Transverse colon (tissue), 4 donors: ENCODE measurements at regions not wholly inside any gene's neighbourhood (a gene's known extent, or its start where the extent isn't known, plus 50 kb on each side); places are given as distances from the start of the nearest gene placed in this dataset.

Experiments used
- DNase-seq: peaks from one replicate; pipeline ENCODE4 v3.0.0-alpha.2; 2019
- H3K27ac ChIP-seq, 4 donors: fragments of 200-600 bp; sonication (generic); 2 replicates each; pipeline ENCODE4 v1.5.1; 2016 to 2018; ENCODE audit warnings: inconsistent platforms in 4 of 4
- H3K27me3 ChIP-seq: fragments of 200-600 bp; sonication (generic); 2 replicates; pipeline ENCODE4 v1.5.1; 2017; ENCODE audit warnings: inconsistent platforms
- H3K36me3 ChIP-seq, 4 donors: fragments of 200-600 bp; sonication (generic); 2 replicates each; pipeline ENCODE4 v1.5.1; 2017 to 2019; ENCODE audit warnings: inconsistent platforms in 4 of 4
- H3K4me1 ChIP-seq, 4 donors: fragments of 200-600 bp; sonication (generic); 2 replicates each; pipeline ENCODE4 v1.5.1; 2017 to 2020; ENCODE audit warnings: inconsistent platforms in 4 of 4
- H3K4me3 ChIP-seq, 4 donors: fragments of 200-600 bp; sonication (generic); 1 replicate in 1 of 4; 2 replicates in 3 of 4; pipeline versions ENCODE4 v1.5.1 to v1.6.1; 2017 to 2019; ENCODE audit warnings: inconsistent platforms in 4 of 4
- H3K9me3 ChIP-seq, 2 donors: fragments of 200-600 bp; sonication (generic); 2 replicates each; pipeline ENCODE4 v1.5.1; 2017 to 2019; ENCODE audit warnings: inconsistent platforms in 2 of 2
- CTCF ChIP-seq, 5 experiments: fragments of 200-600 bp in 3 of 5; fragments of 450-650 bp in 2 of 5; sonication (generic) in 3 of 5; IDR thresholded peaks; 1 replicate in 2 of 5; 2 replicates in 3 of 5; pipeline ENCODE4 v1.5.1; 2016 to 2017; ENCODE audit warnings: antibody characterized with exemption in 5 of 5, inconsistent platforms in 3 of 5, mild to moderate bottlenecking in 2 of 5, moderate library complexity in 1 of 5
- EP300 ChIP-seq: sonication (generic); formaldehyde crosslinking; IDR thresholded peaks from one replicate; pipeline ENCODE4 v1.6.1; 2017; ENCODE audit warnings: antibody characterized with exemption, low read depth
- POLR2A ChIP-seq: fragments of 450-650 bp; IDR thresholded peaks from one replicate; pipeline ENCODE4 v1.6.1; 2016; ENCODE audit warnings: antibody characterized with exemption, mild to moderate bottlenecking, moderate library complexity
- POLR2AphosphoS5 ChIP-seq, 3 donors: sonication (generic); formaldehyde crosslinking; IDR thresholded peaks; one replicate each; pipeline ENCODE4 v1.6.1; 2016; ENCODE audit warnings: antibody characterized with exemption in 3 of 3
- WGBS, 2 donors: methylation state at CpG; one replicate each; pipeline ENCODE4 v1.1.5; 2018; ENCODE audit warnings: low coverage in 1 of 2; 5-methylcytosine and 5-hydroxymethylcytosine counted together
- in situ Hi-C, 4 donors: fragments of 200-750 bp; cut with MboI; loops; one replicate each; pipeline versions ENCODE4 v1.15.0 to v1.15.1; 2017; ENCODE audit warnings: low sequenced_read_pairs in 3 of 4, low pct_ligation_motif_present in 1 of 4, low pct_unique_long_range_greater_than_20kb in 1 of 4
- intact Hi-C: fragments of 100-400 bp; cut with DNase I; formaldehyde crosslinking; loops from one replicate; pipeline ENCODE4 v1.15.1; 2023; ENCODE audit warnings: low total_unique reads

- no peaks in the 10 kb centered on the region for H3K9me3 ChIP-seq
- 45 to 71% methylated on average over 4 of the region's 4 CpGs for WGBS, 2 donors
- H3K4me1 ChIP-seq, result no peaks in the 10 kb centered on the region
- intact Hi-C loops (no loop called here), in situ Hi-C loops (no loop called here)
- TF ChIP-seq POLR2A (no peak), CTCF (IDR thresholded peaks at IDR 0.05) (no peak), EP300 (no peak), POLR2AphosphoS5 (IDR thresholded peaks at IDR 0.05) (no peak)
- no peaks in the 10 kb centered on the region for H3K36me3 ChIP-seq
- H3K27me3 ChIP-seq, result no peaks in the 10 kb centered on the region
- H3K27ac ChIP-seq, result no peak overlapping the region
- no peak overlapping the region for H3K4me3 ChIP-seq
- DNase-seq, result no peak
Observed at GRCh38 chr4:179128299-179128698, 1686.1 kb upstream of the AGA start.

GRCh38 chr4:179130122-179130714 lies 1688.0 kb upstream of the AGA start:
- intact Hi-C loops (no loop called here), in situ Hi-C loops (no loop called here)
- 50 to 63% methylated on average over 2 of the region's 2 CpGs for WGBS, 2 donors
- no peaks in the 10 kb centered on the region for H3K9me3 ChIP-seq
- H3K4me3 ChIP-seq, result no peak overlapping the region
- TF ChIP-seq POLR2AphosphoS5 (IDR thresholded peaks at IDR 0.05) (no peak), CTCF (IDR thresholded peaks at IDR 0.05) (no peak), POLR2A (no peak), EP300 (no peak)
- no peaks in the 10 kb centered on the region for H3K4me1 ChIP-seq
- no peak for DNase-seq
- H3K27me3 ChIP-seq, result no peaks in the 10 kb centered on the region
- H3K27ac ChIP-seq, result no peak overlapping the region
- no peaks in the 10 kb centered on the region for H3K36me3 ChIP-seq

- H3K4me1 ChIP-seq, result no peaks in the 10 kb centered on the region
- TF ChIP-seq CTCF (IDR thresholded peaks at IDR 0.05) (no peak), POLR2AphosphoS5 (IDR thresholded peaks at IDR 0.05) (no peak), EP300 (no peak), POLR2A (no peak)
- H3K27me3 ChIP-seq, result no peaks in the 10 kb centered on the region
- intact Hi-C loops (no loop called here), in situ Hi-C loops (no loop called here)
- no peak overlapping the region for H3K27ac ChIP-seq
- no peak for DNase-seq
- WGBS, 2 donors, result 74 to 79% methylated on average over 4 of the region's 4 CpGs
- H3K36me3 ChIP-seq, result no peaks in the 10 kb centered on the region
- H3K4me3 ChIP-seq, result no peak overlapping the region
- no peaks in the 10 kb centered on the region for H3K9me3 ChIP-seq
Observed at GRCh38 chr4:179145746-179146525, 1703.7 kb upstream of the AGA start.

- Histone ChIP-seq H3K4me3 (no peak overlapping the region), H3K27ac (no peak overlapping the region), H3K9me3 (no peaks in the 10 kb centered on the region), H3K36me3 (no peaks in the 10 kb centered on the region), H3K27me3 (no peaks in the 10 kb centered on the region), H3K4me1 (no peaks in the 10 kb centered on the region)
- WGBS, 2 donors, result 68 to 81% methylated on average over 5 to 6 of the region's 6 CpGs
- intact Hi-C loops (no loop called here), in situ Hi-C loops (no loop called here)
- DNase-seq, result no peak
- TF ChIP-seq POLR2A (no peak), POLR2AphosphoS5 (IDR thresholded peaks at IDR 0.05) (no peak), EP300 (no peak)
Observed at GRCh38 chr4:179151770-179152169, 1709.5 kb upstream of the AGA start.
